Smooth muscle cell (in vitro differentiated cells): ENCODE measurements at regions not wholly inside any gene's neighbourhood (a gene's known extent, or its start where the extent isn't known, plus 50 kb on each side); places are given as distances from the start of the nearest gene placed in this dataset.

Source experiments
- DNase-seq: peaks from one replicate; lab custom pipeline; 2025; ENCODE audit not compliant: unreplicated experiment; lab: John Stamatoyannopoulos, UW
- H2AFZ ChIP-seq: fragments of 200-600 bp; sonication (generic); 2 replicates; pipeline ENCODE4 v1.6.0; 2016; ENCODE audit warnings: antibody characterized with exemption, low read depth, mild to moderate bottlenecking
- H3F3A ChIP-seq: fragments of 200-600 bp; sonication (generic); 2 replicates; pipeline ENCODE4 v1.6.0; 2017; ENCODE audit warnings: antibody characterized with exemption, low read depth
- H3K27ac ChIP-seq: fragments of 200-600 bp; sonication (generic); 2 replicates; pipeline ENCODE4 v1.5.1; 2016; ENCODE audit warnings: low read depth, mild to moderate bottlenecking
- H3K27me3 ChIP-seq: fragments of 200-600 bp; sonication (generic); 2 replicates; pipeline ENCODE4 v1.6.1; 2016; ENCODE audit warnings: low read depth, mild to moderate bottlenecking
- H3K36me3 ChIP-seq: fragments of 200-600 bp; sonication (generic); 2 replicates; pipeline ENCODE4 v1.5.1; 2016; ENCODE audit warnings: low read depth
- H3K4me1 ChIP-seq: fragments of 200-600 bp; sonication (generic); 2 replicates; pipeline ENCODE4 v1.5.1; 2016; ENCODE audit warnings: low read depth
- H3K4me2 ChIP-seq: fragments of 200-600 bp; sonication (generic); 2 replicates; pipeline ENCODE4 v1.6.0; 2016; ENCODE audit warnings: mild to moderate bottlenecking
- H3K4me3 ChIP-seq: fragments of 200-600 bp; sonication (generic); 2 replicates; pipeline ENCODE4 v1.5.1; 2016; ENCODE audit warnings: mild to moderate bottlenecking
- H3K79me2 ChIP-seq: fragments of 200-600 bp; sonication (generic); 2 replicates; pipeline ENCODE4 v1.6.0; 2016; ENCODE audit warnings: low read depth, mild to moderate bottlenecking
- H3K9ac ChIP-seq: fragments of 200-600 bp; sonication (generic); 2 replicates; pipeline ENCODE4 v1.6.0; 2016; ENCODE audit warnings: low read depth
- H3K9me3 ChIP-seq: fragments of 200-600 bp; sonication (generic); replicated peaks from 2 replicates; pipeline ENCODE4 v1.5.1; 2016; ENCODE audit warnings: low read depth
- H4K20me1 ChIP-seq: fragments of 200-600 bp; sonication (generic); 2 replicates; pipeline ENCODE4 v1.6.0; 2016; ENCODE audit warnings: low read depth
- CTCF ChIP-seq: fragments of 200-600 bp; sonication (generic); IDR thresholded peaks from 2 replicates; pipeline ENCODE4 v1.5.1; 2017; ENCODE audit warnings: borderline replicate concordance, mild to moderate bottlenecking, antibody characterized with exemption; ENCODE audit not compliant: insufficient read depth, poor library complexity, severe bottlenecking
- WGBS: methylation state at CpG from one replicate; pipeline ENCODE4 v1.1.7; 2016; ENCODE audit warnings: low lambda C conversion rate; 5-methylcytosine and 5-hydroxymethylcytosine counted together

DNA sequence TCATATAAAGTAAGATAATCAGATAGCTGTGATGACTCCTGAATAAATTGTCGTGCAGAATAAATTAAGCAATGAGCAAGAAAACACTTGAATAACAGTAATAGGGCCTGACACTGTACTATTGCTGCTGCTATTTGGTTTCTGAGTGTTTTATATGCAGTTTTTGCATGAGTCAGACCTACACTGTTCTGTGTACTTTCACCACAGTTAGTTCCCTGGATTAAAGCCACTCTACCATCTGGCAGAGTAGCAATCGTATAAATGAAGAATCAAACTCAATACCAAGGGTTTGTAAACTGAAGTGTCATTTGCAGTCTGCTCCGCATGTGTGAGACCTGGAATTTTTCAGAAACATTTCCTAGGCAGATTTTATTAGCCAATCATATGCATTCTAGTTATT, 398.6 kb upstream of the CDH7 start:
- H3K36me3 ChIP-seq = no peaks in the 10 kb centered on the region
- no peak for TF ChIP-seq CTCF
- no peaks in the 10 kb centered on the region for H3K27me3 ChIP-seq
- no peak overlapping the region for H3K27ac ChIP-seq
- H3K79me2 ChIP-seq = no peaks in the 10 kb centered on the region
- H4K20me1 ChIP-seq = no peaks in the 10 kb centered on the region
- WGBS = 40% methylated on average over 3 of the region's 3 CpGs
- no peaks in the 10 kb centered on the region for H3K9me3 ChIP-seq
- no peaks in the 10 kb centered on the region for H3F3A ChIP-seq
- H2AFZ ChIP-seq = no peak overlapping the region
- H3K9ac ChIP-seq = no peak overlapping the region
- no peaks in the 10 kb centered on the region for H3K4me1 ChIP-seq
- no peak overlapping the region for H3K4me3 ChIP-seq
- H3K4me2 ChIP-seq = no peak overlapping the region
- DNase-seq = no peak

DNA sequence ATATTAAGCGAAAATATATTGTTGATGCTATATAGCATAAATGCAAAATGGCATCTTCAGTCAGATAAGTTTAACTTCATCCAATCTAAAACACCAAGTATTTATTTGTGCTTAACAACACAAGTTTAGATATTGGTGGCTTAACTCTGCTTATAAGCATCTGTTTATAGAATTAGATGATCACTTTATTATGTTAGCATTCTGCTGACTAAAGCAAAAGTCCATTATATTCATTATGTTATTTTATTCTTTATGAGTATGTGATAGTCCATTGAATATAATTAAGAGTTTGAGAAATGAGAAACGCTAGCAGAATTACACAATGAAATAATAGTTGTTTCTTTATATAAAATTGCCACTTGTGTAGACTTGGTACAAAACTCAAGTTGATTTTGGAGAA, 401.2 kb upstream of the CDH7 start:
- Histone ChIP-seq H4K20me1 (no peaks in the 10 kb centered on the region), H3K36me3 (no peaks in the 10 kb centered on the region), H3K4me1 (no peaks in the 10 kb centered on the region), H3K9me3 (no peaks in the 10 kb centered on the region), H2AFZ (no peak overlapping the region), H3K4me3 (no peak overlapping the region), H3K79me2 (no peaks in the 10 kb centered on the region), H3K27me3 (no peaks in the 10 kb centered on the region), H3K27ac (no peak overlapping the region), H3K9ac (no peak overlapping the region), H3K4me2 (no peak overlapping the region), H3F3A (no peaks in the 10 kb centered on the region)
- no peak for DNase-seq
- 89% methylated on average over 2 of the region's 2 CpGs for WGBS
- no peak for TF ChIP-seq CTCF

GRCh38 chr18:65347446-65347845, 403.4 kb upstream of the CDH7 start:
- TF ChIP-seq CTCF = no peak
- Histone ChIP-seq H3K27me3 (no peaks in the 10 kb centered on the region), H2AFZ (no peak overlapping the region), H3K27ac (no peak overlapping the region), H3K4me2 (no peak overlapping the region), H3K79me2 (no peaks in the 10 kb centered on the region), H3F3A (no peaks in the 10 kb centered on the region), H3K4me3 (no peak overlapping the region), H3K9ac (no peak overlapping the region), H3K4me1 (no peaks in the 10 kb centered on the region), H4K20me1 (no peaks in the 10 kb centered on the region), H3K36me3 (no peaks in the 10 kb centered on the region), H3K9me3 (no peaks in the 10 kb centered on the region)
- 80% methylated on average over 6 of the region's 6 CpGs for WGBS
- no peak for DNase-seq

- Histone ChIP-seq H3K4me2 (no peak overlapping the region), H3K4me1 (no peaks in the 10 kb centered on the region), H3K27ac (no peak overlapping the region), H3K9me3 (no peaks in the 10 kb centered on the region), H3K27me3 (no peaks in the 10 kb centered on the region), H4K20me1 (no peaks in the 10 kb centered on the region), H3F3A (no peaks in the 10 kb centered on the region), H3K4me3 (no peak overlapping the region), H3K79me2 (no peaks in the 10 kb centered on the region), H2AFZ (no peak overlapping the region), H3K9ac (no peak overlapping the region), H3K36me3 (no peaks in the 10 kb centered on the region)
- no peak for TF ChIP-seq CTCF
- DNase-seq = no peak
- 77% methylated on average over 3 of the region's 3 CpGs for WGBS
These were observed 404.7 kb upstream of the CDH7 start for GRCh38 chr18:65346086-65346485.
